ENCODE measurements at regions not wholly inside any gene's neighbourhood (a gene's known extent, or its start where the extent isn't known, plus 50 kb on each side); places are given as distances from the start of the nearest gene placed in this dataset.

DNA sequence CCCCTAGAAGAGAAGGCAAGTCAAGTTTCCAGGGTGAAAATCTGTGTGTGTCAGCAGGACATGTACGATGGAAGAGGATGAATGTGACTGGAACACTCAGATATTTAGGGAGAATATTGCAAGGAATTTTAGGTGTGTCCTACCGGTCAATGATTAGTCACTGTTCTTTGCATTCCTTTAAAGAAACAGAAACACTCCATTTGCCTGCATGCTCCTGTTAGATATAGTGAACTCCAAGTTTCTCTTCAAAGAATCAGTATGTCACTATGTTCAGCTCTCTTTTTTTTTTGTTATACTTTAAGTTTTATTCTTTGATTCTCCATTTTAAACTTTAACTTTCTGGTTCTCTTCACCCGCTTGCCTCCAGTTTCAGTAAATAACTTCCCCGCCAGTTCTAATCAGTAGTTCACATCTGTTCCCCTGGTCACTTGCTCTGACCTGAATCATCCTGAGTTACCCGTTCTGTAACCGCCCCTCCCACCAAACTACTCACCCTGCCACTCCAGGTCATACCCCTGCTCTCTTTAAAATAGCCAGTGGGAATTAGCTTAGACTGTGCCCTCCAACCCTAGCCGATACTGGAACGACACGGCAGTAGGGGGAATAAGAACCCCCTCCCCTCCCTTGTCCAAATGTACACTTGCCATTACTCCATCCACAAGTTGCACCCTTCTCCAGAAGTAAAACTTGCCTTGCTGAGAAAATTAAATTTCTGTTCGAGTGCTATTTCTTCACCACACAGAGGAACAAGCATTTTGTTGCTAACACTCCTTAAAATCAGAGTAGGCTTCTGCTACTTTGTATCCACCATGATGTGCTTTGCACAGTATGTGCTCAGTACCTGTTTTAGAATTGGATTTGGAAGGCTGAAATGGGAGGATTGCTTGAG, 268.4 kb downstream of the METTL4 start:
- no peak for DNase-seq (ENCODE audit: low read depth, low spot score)

DNA sequence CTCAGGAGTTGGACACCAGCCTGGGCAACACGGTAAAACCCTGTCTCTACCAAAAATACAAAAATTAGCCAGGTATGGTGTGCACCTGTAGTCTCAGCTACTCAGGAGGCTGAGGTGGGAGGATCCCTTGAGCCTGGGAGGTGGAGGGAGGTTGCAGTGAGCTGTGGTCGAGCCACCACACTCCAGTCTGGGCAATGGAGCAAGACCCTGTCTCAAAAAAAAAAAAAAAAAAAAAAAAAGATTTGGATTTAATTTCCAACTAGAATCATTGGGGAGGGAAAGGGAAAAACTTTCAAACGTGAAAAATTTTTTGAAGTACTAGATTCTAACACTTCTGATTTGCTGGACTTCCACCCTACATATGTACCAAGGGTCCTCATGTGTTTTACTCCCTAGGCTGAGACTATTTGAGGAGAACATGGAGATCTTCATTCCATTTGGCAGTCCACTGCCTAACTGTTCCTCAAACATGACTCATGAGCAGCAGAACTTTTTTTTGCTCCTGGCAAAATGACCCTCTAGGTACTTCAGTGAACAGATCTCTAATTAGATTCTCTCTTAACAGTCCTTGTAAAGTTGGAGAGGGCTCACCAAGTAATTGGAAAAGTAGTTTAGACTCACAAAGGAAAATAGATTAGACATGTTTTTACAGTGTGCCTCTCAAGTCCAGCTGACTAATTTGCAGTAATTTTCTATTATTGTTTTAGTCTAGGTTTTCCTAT, 267.6 kb downstream of the METTL4 start:
- DNase-seq (ENCODE audit: low read depth, low spot score), result no peak

DNA sequence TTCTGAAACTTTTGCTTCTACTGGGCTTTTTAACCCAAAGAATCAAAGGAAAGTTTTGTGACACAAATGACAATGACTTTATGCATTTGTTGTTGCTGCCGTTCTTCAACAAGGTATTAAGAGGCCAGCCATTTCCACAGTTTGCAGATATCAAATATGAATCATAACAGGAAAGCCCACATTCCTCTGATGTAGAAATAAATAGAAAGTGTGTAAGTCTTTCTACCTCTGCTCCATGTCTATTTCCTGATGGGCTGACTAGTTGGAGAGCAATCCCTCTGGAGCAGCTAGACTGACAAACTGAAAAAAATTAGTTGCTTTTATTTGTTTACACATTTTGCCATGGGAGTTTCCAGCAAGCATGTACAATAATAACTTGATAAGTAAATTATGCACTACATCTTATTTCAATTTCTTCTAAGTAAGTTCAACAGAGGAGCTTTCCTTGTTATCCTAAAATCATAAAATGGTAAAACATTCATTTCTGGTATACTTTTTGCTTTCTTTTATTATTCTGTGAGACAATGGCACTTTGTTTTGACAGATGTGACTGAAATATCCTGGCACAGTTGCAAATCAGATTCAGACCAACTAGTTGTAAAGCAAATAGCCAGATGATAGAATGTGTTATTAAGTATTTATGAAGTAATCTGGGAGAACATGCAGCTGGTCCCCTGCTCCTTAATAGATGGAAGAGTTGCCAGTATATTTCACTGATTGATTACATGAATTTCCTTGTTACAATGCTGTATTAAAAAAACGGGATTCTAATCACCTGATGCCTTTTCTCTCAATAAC, 266.7 kb downstream of the METTL4 start:
- DNase-seq (ENCODE audit: low read depth, low spot score), result no peak

DNA sequence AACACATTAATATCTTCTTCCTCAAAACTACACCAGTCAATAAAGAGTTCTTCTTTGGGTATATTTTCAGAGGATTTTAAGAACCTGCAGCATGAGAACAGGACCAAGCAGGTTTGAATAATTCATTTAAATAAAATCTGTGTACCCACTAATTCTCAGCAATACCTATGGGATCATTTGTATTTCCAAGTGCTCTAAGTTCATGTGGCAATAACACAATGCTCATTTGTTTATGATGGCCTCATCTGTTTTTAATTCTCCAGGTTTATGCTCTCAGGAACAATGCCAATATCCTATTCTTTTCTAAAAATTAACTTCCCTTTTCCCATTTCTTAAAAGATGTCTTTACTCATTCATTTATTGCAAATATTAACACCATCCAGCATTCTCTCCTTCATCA, 264.7 kb downstream of the METTL4 start:
- DNase-seq (ENCODE audit: low read depth, low spot score), result no peak

DNA sequence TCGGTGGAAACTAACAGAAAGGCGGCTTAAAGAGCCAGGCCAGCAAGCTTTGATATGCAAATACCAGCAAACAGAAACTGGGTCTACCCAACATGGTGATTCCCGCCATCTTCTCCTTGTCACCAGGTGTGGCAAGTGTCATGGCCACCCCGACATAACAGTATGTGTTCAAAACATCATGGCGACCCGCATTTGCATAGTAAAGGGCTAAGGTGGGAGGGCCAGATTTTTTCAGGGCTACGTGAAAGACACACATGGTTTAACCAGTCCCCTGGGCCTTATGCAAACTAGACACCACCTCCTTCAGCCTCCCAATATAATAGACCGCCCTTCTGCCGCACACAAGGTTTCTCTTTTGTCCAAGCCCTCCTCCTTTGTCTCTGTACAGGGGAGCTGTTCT, 260.4 kb downstream of the METTL4 start:
- DNase-seq (ENCODE audit: low read depth, low spot score), result no peak

DNA sequence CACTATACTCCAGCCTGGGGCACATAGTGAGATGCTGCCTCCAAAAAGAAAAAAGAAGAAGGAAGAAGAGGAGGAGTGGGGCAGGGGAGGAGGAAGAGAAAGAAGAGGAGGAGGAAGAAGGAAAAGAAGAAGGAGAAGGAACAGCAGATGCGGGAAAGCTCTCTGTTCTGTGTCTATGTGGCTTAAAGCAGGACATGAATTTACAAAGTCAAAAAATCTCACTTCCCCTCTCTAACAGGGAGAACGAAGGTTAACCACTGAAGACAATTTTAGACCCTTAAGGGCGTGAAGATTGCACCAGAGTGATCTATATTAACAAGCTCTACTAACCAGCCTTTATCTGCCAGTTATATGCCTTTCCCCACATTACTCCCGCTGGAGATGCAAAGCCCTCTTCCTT, 258.9 kb downstream of the METTL4 start:
- no peak for DNase-seq (ENCODE audit: low read depth, low spot score)

DNA sequence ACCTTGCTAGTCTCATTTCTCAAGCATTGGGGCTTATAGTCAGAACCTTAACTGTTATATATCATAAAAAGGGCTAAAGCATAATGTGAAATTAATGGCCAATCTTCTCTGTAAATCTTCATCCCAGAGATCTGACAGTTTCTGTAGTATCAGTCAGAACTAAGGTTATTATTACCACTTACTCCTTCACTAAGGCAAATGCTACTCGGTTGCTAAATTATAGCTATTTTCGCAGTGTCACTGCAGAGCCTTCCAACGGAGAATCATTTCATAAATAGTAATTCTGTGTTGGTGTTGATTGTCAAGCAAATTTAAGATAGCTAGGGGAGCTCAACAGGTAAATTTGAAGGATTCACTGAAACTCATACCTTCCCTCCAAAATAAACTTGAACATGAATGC, 258.0 kb downstream of the METTL4 start:
- no peak for DNase-seq (ENCODE audit: low read depth, low spot score)

DNA sequence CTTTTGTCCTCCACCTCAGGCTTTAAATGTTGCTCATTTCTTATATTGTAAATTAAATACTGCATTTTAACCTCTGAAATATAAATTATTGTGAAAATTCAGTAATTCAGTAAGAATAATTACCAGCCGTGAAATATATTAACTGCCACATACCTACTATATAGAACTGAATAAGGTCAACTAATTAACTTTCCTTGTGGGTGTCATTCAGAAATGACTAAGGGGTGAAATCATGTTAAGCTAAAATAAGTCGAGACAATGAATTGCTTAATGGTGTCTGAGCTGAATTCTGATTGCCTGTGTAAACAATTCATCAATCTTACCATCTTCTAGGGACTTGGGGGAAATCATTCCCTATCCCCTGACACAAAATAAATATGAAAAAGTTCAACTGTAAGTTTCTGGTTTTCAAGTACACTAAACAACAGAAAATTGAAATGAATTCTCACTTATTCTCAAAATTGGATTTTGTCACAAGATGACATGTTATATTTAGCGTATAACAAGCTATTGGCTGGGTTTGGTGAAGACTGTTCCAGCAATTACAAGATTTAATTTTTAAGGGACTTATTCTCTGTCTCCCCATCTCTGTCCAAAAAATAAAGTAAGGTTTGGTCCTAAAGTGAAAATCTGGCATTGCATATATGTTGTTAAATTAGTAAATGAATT, 255.1 kb downstream of the METTL4 start:
- no peak for DNase-seq (ENCODE audit: low read depth, low spot score)

DNA sequence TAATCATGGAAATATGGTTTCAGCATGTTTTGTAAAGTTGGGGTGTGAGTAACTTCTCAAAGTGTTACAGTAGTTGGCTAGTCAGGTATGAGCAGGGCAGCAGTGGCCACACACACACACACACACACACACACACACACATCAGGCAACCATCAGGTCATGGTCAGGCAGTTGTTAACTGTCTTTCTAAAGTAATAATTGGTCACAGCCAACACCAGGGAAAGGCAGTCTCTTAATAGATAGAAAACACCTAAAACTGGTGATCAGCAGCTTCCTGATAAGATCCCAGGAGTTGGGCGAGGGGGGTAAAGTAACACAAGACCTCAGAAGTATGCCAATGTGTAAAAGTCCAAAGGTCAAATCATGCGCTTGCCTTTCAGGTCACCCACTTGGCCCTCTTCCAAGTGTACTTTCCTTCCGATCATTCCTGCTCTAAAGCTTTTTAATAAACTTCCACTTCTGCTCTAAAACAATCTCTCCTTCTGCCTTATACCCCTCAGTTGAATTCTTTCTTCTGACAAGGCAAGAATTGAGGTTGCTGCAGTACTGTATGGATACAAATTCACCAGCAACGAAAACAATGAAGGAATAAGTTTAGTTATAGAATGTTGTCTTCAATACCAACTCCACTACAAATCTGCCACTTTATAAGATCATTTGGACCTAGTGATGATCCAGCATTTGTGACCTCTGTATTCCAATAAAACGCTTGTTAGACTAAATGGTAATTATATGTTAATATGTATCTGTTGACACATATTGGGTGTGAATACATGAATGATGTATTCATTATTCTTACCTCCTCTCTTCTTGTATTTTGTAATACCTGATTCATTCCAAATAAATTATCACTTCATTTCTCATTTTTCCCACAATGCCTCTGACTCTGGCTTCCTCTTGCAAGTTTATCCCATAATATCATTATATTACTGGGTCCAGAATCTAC, 254.3 kb downstream of the METTL4 start:
- no peak for DNase-seq (ENCODE audit: low read depth, low spot score)

DNA sequence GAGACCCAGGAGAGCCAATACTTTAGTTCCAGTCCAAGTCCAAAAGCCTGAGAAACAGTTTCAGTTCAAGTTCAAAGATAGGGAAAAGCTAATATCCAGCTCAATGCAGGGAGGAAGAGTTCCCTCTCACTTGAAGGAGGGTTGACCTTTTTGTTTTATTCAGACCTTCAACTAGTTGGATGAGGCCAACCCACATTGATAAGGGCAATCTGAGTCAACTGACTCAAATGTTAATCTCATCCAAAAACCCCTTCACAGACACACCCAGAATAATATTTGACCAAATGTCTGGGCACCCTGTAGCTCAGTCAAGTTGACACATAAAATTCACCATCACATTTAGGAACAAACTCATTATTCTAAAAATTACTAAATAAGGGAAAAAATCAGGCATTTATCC, 246.8 kb downstream of the METTL4 start:
- DNase-seq (ENCODE audit: low read depth, low spot score), result no peak

DNA sequence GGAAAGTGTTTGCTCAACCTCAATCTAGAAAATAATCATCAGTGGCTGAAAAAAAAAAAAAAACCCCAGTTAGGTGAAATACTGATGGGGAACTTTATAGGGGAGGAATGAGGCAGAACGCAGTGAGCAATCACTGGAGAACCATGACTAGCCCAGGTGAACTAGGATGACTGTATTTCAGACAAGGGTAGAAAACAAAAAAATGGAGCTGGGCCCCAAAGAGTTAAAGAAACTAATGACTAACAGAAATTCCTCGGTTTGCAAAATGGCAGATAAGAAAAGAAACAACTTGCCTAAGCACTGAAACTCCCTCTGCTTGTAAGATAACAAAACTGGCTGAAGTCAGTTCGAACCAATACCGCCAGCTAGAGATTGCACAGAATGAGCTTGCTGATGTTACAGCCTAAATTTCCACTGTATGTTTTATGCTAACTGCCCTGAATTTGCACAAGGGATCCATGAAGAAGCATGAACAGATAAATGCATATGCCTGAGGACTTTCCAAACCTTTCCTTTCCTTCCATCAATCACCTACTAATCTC, 245.9 kb downstream of the METTL4 start:
- DNase-seq (ENCODE audit: low read depth, low spot score), result no peak

DNA sequence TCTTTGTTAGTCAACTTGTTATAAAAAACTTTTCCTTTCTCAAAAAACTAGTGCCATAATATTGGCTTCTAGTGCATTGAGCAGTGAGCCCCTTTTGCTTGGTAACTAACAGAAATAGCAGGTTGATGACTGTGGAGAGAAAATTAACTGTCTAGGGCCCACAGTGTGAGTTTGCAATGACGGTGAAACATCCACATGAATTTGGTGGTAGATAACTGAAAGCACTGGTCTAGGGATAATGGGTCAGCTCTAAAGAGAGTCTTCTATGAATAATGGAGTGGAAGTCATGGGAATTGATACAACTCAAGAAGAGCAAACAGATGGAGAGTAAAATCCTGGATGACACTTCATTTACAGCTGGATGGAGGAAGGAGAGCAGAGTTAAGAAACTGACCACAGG, 245.4 kb downstream of the METTL4 start:
- no peak for DNase-seq (ENCODE audit: low read depth, low spot score)

DNA sequence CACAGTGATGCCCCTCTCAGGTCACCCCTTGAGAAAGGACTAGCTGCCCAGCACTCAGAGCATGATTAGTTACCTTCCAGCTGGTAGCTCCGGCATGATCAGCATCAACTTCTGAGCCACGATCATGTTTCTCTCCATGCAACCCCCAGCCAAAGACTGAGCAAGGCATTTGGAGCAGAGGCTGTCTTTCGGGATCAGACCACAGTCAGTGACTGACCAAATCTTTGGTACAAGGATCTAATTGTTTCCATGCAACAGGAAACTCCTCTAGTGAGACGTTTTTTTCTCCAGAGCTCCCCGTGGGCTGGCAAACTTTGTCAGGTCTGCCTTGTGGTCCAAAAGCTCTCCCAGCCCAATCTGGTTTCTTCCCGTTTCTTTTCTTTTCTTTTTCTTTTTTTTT, 244.3 kb downstream of the METTL4 start:
- no peak for DNase-seq (ENCODE audit: low read depth, low spot score)

DNA sequence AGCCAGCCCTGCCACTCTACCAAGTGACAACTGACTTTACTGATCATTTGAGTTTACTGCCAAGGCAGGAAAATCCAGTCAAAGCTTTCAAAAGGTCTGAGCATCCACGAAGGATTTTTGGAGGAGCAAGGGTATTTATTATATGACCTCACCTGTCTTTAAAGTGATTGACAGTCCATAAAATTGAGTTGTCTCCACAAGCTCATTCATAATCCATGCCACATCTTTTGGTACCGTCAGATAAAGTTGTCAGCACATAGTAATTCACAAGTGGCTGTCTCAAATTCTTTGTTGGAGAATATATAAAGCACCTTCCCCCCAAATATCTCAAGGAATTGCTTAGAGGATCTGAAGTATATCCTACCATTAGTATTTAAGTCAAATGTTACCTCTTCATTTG, 240.5 kb downstream of the METTL4 start:
- DNase-seq (ENCODE audit: low read depth, low spot score), result no peak

DNA sequence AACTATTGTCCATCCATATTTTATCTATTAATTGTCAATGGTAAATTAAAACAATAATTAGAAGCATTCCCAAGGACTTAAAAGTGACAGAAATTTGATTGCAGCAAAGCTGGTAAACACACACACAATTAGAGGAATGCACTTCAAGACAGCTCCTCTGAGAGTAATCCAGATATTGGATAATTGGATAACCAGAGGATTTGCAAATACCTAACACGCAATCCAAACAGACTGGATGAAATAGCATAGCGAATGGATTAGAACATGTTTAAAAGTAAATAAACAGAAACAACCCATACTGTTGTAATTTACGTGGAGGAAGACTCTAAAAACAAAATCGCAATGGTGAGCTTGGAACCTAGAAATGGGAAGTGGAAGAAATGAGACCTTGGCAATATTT, 239.8 kb downstream of the METTL4 start:
- DNase-seq (ENCODE audit: low read depth, low spot score), result no peak

DNA sequence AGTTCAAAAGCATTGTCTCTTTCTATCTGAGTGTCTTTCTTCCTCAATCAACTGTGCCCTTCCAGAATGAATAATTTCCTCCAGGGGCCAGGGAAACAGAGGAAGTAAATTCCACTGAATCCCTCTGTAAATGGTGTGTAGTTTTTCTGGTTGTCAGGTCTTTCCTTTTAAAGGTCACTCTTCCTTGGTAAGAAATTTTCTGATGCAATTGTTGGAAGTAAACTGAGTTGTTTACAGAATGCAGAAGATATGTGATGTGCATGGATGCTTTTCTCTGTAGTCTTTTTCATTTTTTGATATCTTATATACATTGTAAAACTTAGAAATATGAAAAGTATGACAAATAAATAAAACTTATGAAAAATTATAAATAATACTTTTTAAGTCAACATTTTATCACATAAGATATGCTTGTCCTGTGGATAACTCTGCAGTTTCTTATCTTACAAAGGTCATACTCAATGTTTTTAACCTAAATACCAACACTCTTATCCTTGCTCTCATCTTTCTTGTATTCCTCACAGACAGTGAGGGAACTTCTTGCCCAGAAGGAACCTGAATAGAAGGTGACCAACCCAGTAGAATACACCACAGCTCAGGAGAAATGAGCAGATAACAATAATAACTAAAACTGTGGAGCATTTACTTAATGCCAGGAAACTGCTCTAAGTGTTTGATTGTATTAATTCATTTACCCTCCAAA, 234.5 kb downstream of the METTL4 start:
- no peak for DNase-seq (ENCODE audit: low read depth, low spot score)

DNA sequence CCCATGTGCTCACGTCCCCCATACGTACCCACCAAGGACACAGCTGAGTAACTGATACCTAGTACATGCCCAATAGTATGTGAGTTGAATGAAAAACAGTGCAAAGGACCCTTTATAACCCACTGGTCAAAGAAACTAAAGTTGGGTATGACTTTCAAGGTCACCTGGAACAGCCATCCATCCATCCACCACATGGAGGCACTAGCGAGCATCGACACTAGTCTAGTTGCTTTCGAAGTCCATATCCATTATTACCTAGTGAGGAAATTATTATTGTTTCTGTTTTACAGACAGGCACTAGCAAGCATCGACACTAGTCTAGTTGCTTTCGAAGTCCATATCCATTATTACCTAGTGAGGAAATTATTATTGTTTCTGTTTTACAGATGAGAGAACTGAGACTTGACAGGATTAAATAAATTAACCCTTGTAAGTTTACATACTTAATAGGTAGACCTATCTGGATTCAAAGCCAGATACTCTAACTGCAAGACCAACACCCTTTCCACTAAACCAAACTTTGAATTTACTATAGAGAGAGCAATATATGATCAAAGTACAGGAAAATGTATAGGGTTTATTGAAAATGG, 233.7 kb downstream of the METTL4 start:
- no peak for DNase-seq (ENCODE audit: low read depth, low spot score)

DNA sequence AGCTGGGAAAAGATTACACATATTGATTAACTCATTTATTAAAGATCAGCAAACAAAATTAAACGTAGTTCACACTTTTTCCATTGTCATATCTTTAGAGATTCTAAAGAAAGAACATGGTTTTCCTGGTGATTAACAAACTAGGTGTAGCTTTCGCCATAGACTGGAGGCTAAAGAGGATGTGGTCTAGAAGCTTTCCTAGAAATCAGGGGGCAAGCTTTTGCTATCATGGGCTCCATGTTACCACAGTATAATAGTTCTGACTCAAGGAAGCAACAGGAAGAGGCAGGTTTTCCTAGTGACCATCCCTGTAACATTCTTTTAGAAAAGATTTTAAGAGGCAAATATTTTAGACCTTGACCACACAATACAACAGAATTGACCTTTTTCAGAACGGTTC, 232.7 kb downstream of the METTL4 start:
- DNase-seq (ENCODE audit: low read depth, low spot score), result no peak

DNA sequence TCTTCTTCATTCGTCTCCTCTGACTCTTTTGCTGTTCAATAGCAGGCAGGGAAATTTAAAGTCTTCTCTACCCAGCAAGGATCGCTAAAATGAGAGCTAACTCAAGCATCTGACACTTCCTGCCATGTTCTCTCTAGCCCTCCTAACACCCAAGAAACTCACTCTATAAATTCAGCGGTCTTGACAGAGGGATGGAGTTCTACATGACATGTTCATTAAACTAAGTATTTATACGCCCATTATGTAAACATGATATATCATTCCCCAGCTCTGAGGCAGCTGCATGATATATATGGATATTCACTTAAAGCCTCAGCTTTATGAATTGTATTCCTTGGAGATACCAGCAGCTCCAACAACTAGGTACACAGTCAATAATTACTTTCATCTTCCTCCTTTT, 231.0 kb downstream of the METTL4 start:
- no peak for DNase-seq (ENCODE audit: low read depth, low spot score)
